ENCODE measurements at regions not wholly inside any gene's neighbourhood (a gene's known extent, or its start where the extent isn't known, plus 50 kb on each side); places are given as distances from the start of the nearest gene placed in this dataset.

- no peak for TF ChIP-seq POLR2AphosphoS5 (IDR thresholded peaks at IDR 0.05; ENCODE audit: borderline replicate concordance, low read depth, low read length)
- TF ChIP-seq EZH2 (IDR thresholded peaks at IDR 0.05) = no peak
Observed at GRCh38 chr22:48743601-48744282, 1083.9 kb downstream of the BRD1 start.
